HCT116 (cell line): ENCODE measurements at regions not wholly inside any gene's neighbourhood (a gene's known extent, or its start where the extent isn't known, plus 50 kb on each side); places are given as distances from the start of the nearest gene placed in this dataset.

ENCODE experiments used
- ATAC-seq: fragments of 200-7000 bp; cut with Tn5 transposase; 2 replicates; pipeline ENCODE4 v1.9.1; 2020; ENCODE audit warnings: mild to moderate bottlenecking, moderate library complexity
- BruUV-seq: library from RNA; stranded (reverse); fragments of 400-500 nt; replicated peaks from 2 replicates; lab custom pipeline; 2021; lab: Mats Ljungman, UMichigan
- CTCF ChIA-PET: fragments of 300-600 bp; sonication (Branson Sonifier 250); formaldehyde crosslinking; loops from one replicate; lab custom pipeline; 2021; ENCODE audit warnings: antibody characterized with exemption; lab: Charles Lee
- POLR2A ChIA-PET: fragments of 300-600, 350-600 bp; sonication (Branson Sonifier 250); formaldehyde crosslinking; loops from one replicate; lab custom pipeline; 2021; ENCODE audit warnings: antibody characterized with exemption; lab: Charles Lee
- RAD21 ChIA-PET, 2 experiments: fragments of 300-600 bp; sonication (Branson Sonifier 250); formaldehyde crosslinking; loops; one replicate each; lab custom pipeline; 2023; ENCODE audit warnings: low total read pairs in 2 of 2; ENCODE audit not compliant: uncharacterized antibody in 2 of 2, unreplicated experiment in 2 of 2, low non-redundant PET in 1 of 2; lab: Charles Lee
- DNase-seq: peaks from one replicate; pipeline ENCODE4 v3.0.0-alpha.2; 2010; ENCODE audit warnings: low read depth, low spot score
- H2AFZ ChIP-seq: fragments of 200-600 bp; shearing (Covaris generic), sonication (generic); 2 replicates; pipeline ENCODE4 v1.6.1; 2017; ENCODE audit warnings: low read depth, mixed run types, mixed read lengths, antibody characterized with exemption, low read length; ENCODE audit not compliant: poor library complexity, severe bottlenecking
- H3K27ac ChIP-seq: 2 replicates; pipeline ENCODE4 v1.5.1; 2012; ENCODE audit warnings: low read depth, low read length
- H3K27me3 ChIP-seq: fragments of 200-600 bp; sonication (generic); 2 replicates; pipeline ENCODE4 v1.6.1; 2016; ENCODE audit warnings: mixed run types, low read length, mixed read lengths; ENCODE audit not compliant: insufficient read depth
- H3K36me3 ChIP-seq, 2 experiments: fragments of 200-500 bp in 1 of 2; fragments of 200-600 bp in 1 of 2; sonication (Bioruptor generic) in 1 of 2; sonication (generic) in 1 of 2; 2 replicates each; pipeline versions ENCODE4 v1.5.1 to v1.6.1; 2014 to 2016; ENCODE audit warnings: low read length in 2 of 2, inconsistent platforms in 1 of 2, mixed read lengths in 1 of 2, mixed run types in 1 of 2; ENCODE audit not compliant: insufficient read depth in 2 of 2, control insufficient read depth in 1 of 2
- H3K4me1 ChIP-seq, 2 experiments: fragments of 200-600 bp in 1 of 2; sonication (generic) in 1 of 2; 2 replicates each; pipeline versions ENCODE4 v1.5.1 to v1.6.1; 2012 to 2017; ENCODE audit warnings: low read length in 2 of 2, inconsistent platforms in 1 of 2, mild to moderate bottlenecking in 1 of 2, mixed read lengths in 1 of 2, mixed run types in 1 of 2, moderate library complexity in 1 of 2; ENCODE audit not compliant: insufficient read depth in 2 of 2, control insufficient read depth in 1 of 2
- H3K4me2 ChIP-seq: fragments of 200-600 bp; sonication (generic); 2 replicates; pipeline ENCODE4 v1.6.1; 2017; ENCODE audit warnings: mixed run types, low read length, mixed read lengths
- H3K4me3 ChIP-seq, 2 experiments: fragments of 200-600 bp in 1 of 2; sonication (generic) in 1 of 2; replicated peaks in 1 of 2; 2 replicates each; pipeline ENCODE4 v1.5.1; 2011 to 2016; ENCODE audit warnings: low read length in 2 of 2, control low read depth in 1 of 2, low read depth in 1 of 2, mild to moderate bottlenecking in 1 of 2, mixed read lengths in 1 of 2, mixed run types in 1 of 2
- H3K79me2 ChIP-seq: fragments of 200-600 bp; sonication (generic); 2 replicates; pipeline ENCODE4 v1.6.1; 2017; ENCODE audit warnings: mild to moderate bottlenecking, mixed run types, low read length, moderate library complexity, mixed read lengths; ENCODE audit not compliant: insufficient read depth
- H3K9ac ChIP-seq: fragments of 200-600 bp; sonication (generic); 2 replicates; pipeline ENCODE4 v1.6.1; 2016; ENCODE audit warnings: low read length, mixed read lengths
- H3K9me2 ChIP-seq: fragments of 200-600 bp; sonication (generic), shearing (Covaris generic); 2 replicates; pipeline ENCODE4 v1.6.1; 2017; ENCODE audit warnings: mixed run types, mild to moderate bottlenecking, moderate library complexity; ENCODE audit not compliant: insufficient read depth
- H3K9me3 ChIP-seq, 2 experiments: fragments of 200-500 bp in 1 of 2; fragments of 200-600 bp in 1 of 2; sonication (Bioruptor generic) in 1 of 2; sonication (generic) in 1 of 2; 2 replicates each; pipeline ENCODE4 v1.6.1; 2014 to 2017; ENCODE audit warnings: low read length in 2 of 2, mixed read lengths in 2 of 2, inconsistent platforms in 1 of 2, low read depth in 1 of 2, mild to moderate bottlenecking in 1 of 2, mixed run types in 1 of 2, moderate library complexity in 1 of 2; ENCODE audit not compliant: control insufficient read depth in 1 of 2, insufficient read depth in 1 of 2
- H4K20me1 ChIP-seq: fragments of 200-600 bp; sonication (generic), shearing (Covaris generic); 2 replicates; pipeline ENCODE4 v1.6.1; 2017; ENCODE audit warnings: mixed run types, mild to moderate bottlenecking, moderate library complexity; ENCODE audit not compliant: insufficient read depth
- ATF3 ChIP-seq: IDR thresholded peaks from 2 replicates; pipeline ENCODE4 v1.6.1; 2012
- CBX3 ChIP-seq: IDR thresholded peaks from 2 replicates; pipeline ENCODE4 v1.6.1; 2012; ENCODE audit warnings: low read depth
- ELF1 ChIP-seq: IDR thresholded peaks from 2 replicates; pipeline ENCODE4 v1.6.1; 2012; ENCODE audit warnings: low read depth, borderline replicate concordance
- FOSL1 ChIP-seq: IDR thresholded peaks from 2 replicates; pipeline ENCODE4 v1.6.1; 2012; ENCODE audit warnings: low read depth
- POLR2AphosphoS5 ChIP-seq: IDR thresholded peaks from 2 replicates; pipeline ENCODE4 v1.6.1; 2011; ENCODE audit warnings: mild to moderate bottlenecking, low read depth, low read length, moderate library complexity
- SRF ChIP-seq: IDR thresholded peaks from 2 replicates; pipeline ENCODE4 v1.6.1; 2012; ENCODE audit warnings: low read depth
- TCF7L2 ChIP-seq: IDR thresholded peaks from 2 replicates; pipeline ENCODE4 v1.7.0; 2011; ENCODE audit warnings: borderline replicate concordance, inconsistent platforms; ENCODE audit not compliant: insufficient read depth, insufficient read length; ENCODE audit errors: extremely low read depth
- YY1 ChIP-seq: IDR thresholded peaks from 2 replicates; pipeline ENCODE4 v1.6.1; 2011; ENCODE audit warnings: low read length, low read depth, moderate library complexity, mild to moderate bottlenecking; ENCODE audit not compliant: insufficient replicate concordance; ENCODE audit errors: extremely low read depth
- ZBTB33 ChIP-seq: IDR thresholded peaks from 2 replicates; pipeline ENCODE4 v1.6.1; 2011; ENCODE audit warnings: mild to moderate bottlenecking, low read length, moderate library complexity; ENCODE audit not compliant: insufficient replicate concordance; ENCODE audit errors: extremely low read depth
- ZNF274 ChIP-seq: fragments of 200-500 bp; sonication (Bioruptor generic); IDR thresholded peaks from 2 replicates; pipeline ENCODE4 v1.6.1; 2014; ENCODE audit warnings: mild to moderate bottlenecking, low read depth, low read length, inconsistent platforms
- intact Hi-C: fragments of 100-400 bp; cut with micrococcal nuclease; formaldehyde crosslinking; loops from 2 replicates; pipeline ENCODE4 v1.10.0; 2022
- TF ChIP-seq, protein P1 (sequence below): IDR thresholded peaks from 2 replicates; pipeline ENCODE4 v1.6.1; 2012; ENCODE audit warnings: low read depth
- TF ChIP-seq, protein P2 (sequence below): IDR thresholded peaks from 2 replicates; pipeline ENCODE4 v1.6.1; 2012

GRCh38 chr10:62471711-62472110, 97.5 kb downstream of the ZNF365 start:
- Histone ChIP-seq H3K4me1 (no peaks in the 10 kb centered on the region), H3K4me3 (no peak overlapping the region), H3K9me2 (no peaks in the 10 kb centered on the region), H3K36me3 (no peaks in the 10 kb centered on the region), H2AFZ (no peak overlapping the region), H3K9ac (no peak overlapping the region), H3K27ac (no peak overlapping the region), H3K4me2 (no peak overlapping the region), H3K9me3 (no peaks in the 10 kb centered on the region), H3K27me3 (no peaks in the 10 kb centered on the region)
- CTCF ChIA-PET = no interaction called here
- intact Hi-C loops = no loop called here
- TF ChIP-seq TCF7L2 = no peak
- no peak for TF ChIP-seq FOSL1
- TF ChIP-seq CBX3 = no peak
- TF ChIP-seq, all 23 proteins: peak for 0
- DNase-seq (no peak), ATAC-seq (no peak)
- BruUV-seq = no TSS peak
- POLR2A ChIA-PET = no interaction called here
- RAD21 ChIA-PET = no interaction called here
- Histone ChIP-seq H4K20me1 (no peaks in the 10 kb centered on the region), H3K79me2 (no peaks in the 10 kb centered on the region)

GRCh38 chr10:62473241-62473640, 99.1 kb downstream of the ZNF365 start:
- Histone ChIP-seq H3K79me2 (no peaks in the 10 kb centered on the region), H3K36me3 (no peaks in the 10 kb centered on the region), H4K20me1 (no peaks in the 10 kb centered on the region), H3K27me3 (no peaks in the 10 kb centered on the region), H3K4me2 (no peak overlapping the region), H3K27ac (no peak overlapping the region), H3K9ac (no peak overlapping the region), H3K4me3 (no peak overlapping the region), H3K4me1 (no peaks in the 10 kb centered on the region), H3K9me3 (no peaks in the 10 kb centered on the region), H3K9me2 (no peaks in the 10 kb centered on the region), H2AFZ (no peak overlapping the region)
- TF ChIP-seq SRF (no peak), ATF3 (no peak), TCF7L2 (no peak), FOSL1 (no peak), POLR2AphosphoS5 (no peak), ZBTB33 (no peak), ZNF274 (no peak), ELF1 (no peak), YY1 (no peak)
- TF ChIP-seq, protein P1, sequence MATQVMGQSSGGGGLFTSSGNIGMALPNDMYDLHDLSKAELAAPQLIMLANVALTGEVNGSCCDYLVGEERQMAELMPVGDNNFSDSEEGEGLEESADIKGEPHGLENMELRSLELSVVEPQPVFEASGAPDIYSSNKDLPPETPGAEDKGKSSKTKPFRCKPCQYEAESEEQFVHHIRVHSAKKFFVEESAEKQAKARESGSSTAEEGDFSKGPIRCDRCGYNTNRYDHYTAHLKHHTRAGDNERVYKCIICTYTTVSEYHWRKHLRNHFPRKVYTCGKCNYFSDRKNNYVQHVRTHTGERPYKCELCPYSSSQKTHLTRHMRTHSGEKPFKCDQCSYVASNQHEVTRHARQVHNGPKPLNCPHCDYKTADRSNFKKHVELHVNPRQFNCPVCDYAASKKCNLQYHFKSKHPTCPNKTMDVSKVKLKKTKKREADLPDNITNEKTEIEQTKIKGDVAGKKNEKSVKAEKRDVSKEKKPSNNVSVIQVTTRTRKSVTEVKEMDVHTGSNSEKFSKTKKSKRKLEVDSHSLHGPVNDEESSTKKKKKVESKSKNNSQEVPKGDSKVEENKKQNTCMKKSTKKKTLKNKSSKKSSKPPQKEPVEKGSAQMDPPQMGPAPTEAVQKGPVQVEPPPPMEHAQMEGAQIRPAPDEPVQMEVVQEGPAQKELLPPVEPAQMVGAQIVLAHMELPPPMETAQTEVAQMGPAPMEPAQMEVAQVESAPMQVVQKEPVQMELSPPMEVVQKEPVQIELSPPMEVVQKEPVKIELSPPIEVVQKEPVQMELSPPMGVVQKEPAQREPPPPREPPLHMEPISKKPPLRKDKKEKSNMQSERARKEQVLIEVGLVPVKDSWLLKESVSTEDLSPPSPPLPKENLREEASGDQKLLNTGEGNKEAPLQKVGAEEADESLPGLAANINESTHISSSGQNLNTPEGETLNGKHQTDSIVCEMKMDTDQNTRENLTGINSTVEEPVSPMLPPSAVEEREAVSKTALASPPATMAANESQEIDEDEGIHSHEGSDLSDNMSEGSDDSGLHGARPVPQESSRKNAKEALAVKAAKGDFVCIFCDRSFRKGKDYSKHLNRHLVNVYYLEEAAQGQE = no peak
- TF ChIP-seq, protein P2, sequence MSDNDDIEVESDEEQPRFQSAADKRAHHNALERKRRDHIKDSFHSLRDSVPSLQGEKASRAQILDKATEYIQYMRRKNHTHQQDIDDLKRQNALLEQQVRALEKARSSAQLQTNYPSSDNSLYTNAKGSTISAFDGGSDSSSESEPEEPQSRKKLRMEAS = no peak
- ChIA-PET RAD21 (no interaction called here), POLR2A (no interaction called here), CTCF (no interaction called here)
- ATAC-seq (no peak), DNase-seq (no peak)
- intact Hi-C loops = no loop called here
- no TSS peak for BruUV-seq
